SK-MEL-5 (cell line): ENCODE measurements at regions not wholly inside any gene's neighbourhood (a gene's known extent, or its start where the extent isn't known, plus 50 kb on each side); places are given as distances from the start of the nearest gene placed in this dataset.

Source experiments
- DNase-seq: peaks from one replicate; pipeline ENCODE4 v3.0.0-alpha.2; 2016; ENCODE audit warnings: low read depth, low spot score
- in situ Hi-C: cut with HindIII; loops from 2 replicates; pipeline ENCODE4 v1.10.0; 2016; ENCODE audit warnings: low sequenced_read_pairs, high pct_unique_total_duplicates, low pct_unique_long_range_greater_than_20kb

GRCh38 chr16:35741546-35741945 lies 2282.1 kb downstream of the TP53TG3F start:
- in situ Hi-C loops: no loop called here

DNA sequence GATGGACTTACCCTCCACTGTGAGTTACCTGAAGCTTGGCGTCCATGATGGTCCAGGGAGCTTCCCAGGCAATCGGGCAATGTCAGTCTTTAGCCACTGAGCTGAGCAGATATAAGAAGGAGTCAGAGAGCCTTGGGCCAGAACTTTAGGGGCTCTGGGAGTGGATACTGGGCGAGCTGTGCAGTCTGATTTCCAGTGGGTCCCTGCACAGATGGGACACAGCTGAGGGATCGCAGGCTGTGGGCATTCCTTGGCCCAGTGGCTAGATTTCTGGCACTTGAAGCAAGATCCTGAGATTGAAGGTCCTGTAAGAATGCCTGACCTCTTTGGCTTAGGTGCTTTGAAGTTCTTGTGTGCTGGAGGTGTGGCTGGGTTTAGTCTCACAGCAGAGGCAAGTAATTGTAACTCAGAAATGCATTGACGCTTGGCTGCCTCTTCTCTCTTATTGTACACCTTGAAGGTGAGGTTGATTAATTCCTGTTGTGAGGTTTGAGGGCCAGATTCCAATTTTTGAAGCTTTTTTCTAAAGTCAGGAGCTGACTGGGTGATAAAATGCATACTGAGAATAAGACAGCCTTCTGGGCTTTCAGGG lies 2283.8 kb downstream of the TP53TG3F start:
- in situ Hi-C loops: no loop called here
- DNase-seq: no peak

More at GRCh38 chr16:35741546-35741945, 2282.1 kb downstream of the TP53TG3F start:
- DNase-seq: no peak

- DNase-seq: no peak
- in situ Hi-C loops: no loop called here
Observed at GRCh38 chr16:35744084-35744483, 2284.7 kb downstream of the TP53TG3F start.

DNA sequence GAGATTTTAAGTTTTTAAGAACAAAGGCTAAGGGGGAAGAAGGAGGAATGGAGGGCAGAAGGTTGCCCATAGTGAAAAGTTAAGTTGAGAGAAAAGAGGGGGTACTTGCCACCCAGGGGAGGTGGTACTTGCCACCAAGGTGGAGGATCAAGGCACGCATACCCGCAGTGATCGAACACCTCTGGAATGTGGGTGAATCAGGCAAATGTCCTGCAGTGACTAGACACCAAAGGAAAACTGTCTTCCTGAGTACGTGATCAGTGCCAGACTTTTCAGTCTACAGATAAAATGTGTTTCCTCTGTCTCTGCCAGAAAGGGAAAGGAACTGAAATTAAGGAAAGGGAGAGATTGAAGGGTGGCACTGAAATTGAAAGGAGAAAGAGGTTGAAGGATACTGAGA lies 2285.3 kb downstream of the TP53TG3F start:
- in situ Hi-C loops: no loop called here
- no peak for DNase-seq

GRCh38 chr16:35745191-35745590 lies 2285.8 kb downstream of the TP53TG3F start:
- in situ Hi-C loops: no loop called here
- DNase-seq: no peak

- no peak for DNase-seq
- in situ Hi-C loops: no loop called here
Observed at GRCh38 chr16:35745821-35746248, 2286.4 kb downstream of the TP53TG3F start.

- no peak for DNase-seq
- in situ Hi-C loops: no loop called here
Observed at GRCh38 chr16:35746281-35746962, 2287.0 kb downstream of the TP53TG3F start.

GRCh38 chr16:35746963-35747657 lies 2287.7 kb downstream of the TP53TG3F start:
- no peak for DNase-seq
- in situ Hi-C loops: no loop called here

- DNase-seq: no peak
- in situ Hi-C loops: no loop called here
Observed at GRCh38 chr16:35747658-35748455, 2288.4 kb downstream of the TP53TG3F start.

DNA sequence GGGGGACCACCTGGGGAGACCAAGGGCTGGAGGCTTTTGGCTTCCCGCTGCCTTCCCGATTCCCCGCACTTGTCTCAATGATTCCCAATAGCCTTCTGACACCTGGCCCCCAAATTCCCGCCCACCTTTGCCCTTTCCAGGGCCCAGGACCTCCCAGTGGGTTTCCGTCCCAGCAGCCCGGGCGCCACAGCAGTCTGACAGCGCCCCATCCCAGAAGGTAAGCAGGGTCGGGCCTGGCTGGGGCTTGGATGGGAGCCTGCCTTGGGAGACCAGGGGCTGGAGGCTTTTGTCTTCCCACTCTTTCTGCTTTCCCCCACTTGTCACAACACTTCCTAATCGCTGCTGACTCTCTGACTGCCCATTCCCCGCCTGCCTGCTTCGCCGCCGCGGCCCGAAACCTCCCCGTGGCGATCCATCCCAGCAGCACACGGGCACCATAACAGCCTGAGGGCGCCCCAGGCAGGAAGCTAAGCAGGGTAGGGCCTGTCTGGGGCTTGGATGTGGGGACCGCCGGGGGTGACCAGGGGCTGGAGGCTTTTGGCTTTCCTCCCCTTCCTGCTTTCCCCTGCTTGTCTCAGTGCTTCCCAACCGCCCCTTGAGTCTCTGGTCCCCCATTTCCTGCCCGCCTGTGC lies 2289.3 kb downstream of the TP53TG3F start:
- in situ Hi-C loops: no loop called here
- DNase-seq: no peak

- no peak for DNase-seq
- in situ Hi-C loops: no loop called here
Observed at GRCh38 chr16:35749253-35750141, 2290.1 kb downstream of the TP53TG3F start.

DNA sequence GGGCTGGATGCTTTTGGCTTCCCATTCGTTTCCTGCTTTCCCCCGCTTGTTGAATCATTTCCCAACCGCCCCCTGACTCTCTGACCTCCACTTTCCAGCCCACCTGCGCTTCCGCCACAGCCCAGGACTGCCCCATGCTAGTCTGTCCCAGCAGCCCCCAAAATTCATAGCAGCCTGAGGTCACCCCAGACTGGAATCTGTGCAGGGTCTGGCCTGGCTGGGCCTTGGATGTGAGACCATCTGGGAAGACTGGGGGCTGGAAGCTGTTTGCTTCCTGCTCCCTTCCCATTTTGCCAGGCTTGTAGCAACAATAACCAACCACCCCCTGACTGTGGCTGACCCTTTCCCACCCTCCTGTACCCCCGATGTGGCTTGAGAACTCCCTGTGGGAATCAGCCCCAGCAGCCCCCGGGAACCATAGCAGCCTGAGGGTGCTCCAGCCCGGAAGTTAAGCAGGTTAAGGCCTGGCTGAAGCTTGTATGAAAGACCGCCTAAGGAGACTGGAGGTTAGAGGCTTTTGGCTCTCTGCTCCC lies 2290.8 kb downstream of the TP53TG3F start:
- in situ Hi-C loops: no loop called here
- DNase-seq: no peak

DNA sequence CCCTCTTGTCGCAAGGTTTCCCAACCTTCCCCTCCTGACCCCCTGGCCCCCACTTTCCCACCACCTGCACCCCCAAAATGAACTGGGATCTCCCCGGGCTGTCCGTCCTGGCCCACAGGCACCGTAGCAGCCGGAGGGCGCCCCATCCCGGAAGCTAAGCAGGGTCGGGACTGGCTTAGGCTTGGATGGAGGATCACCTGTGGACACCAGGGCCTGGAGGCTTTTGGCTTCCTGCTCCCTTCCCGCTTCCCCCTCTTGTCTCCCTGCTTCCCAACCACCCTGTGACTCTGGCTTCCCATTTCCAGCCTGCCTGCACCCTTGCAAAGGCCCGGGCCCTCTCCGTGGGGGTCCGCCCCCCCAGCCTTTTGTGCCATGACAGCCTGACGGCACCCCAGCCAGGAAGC lies 2291.3 kb downstream of the TP53TG3F start:
- in situ Hi-C loops: no loop called here
- no peak for DNase-seq

GRCh38 chr16:35751191-35751941 lies 2292.0 kb downstream of the TP53TG3F start:
- no peak for DNase-seq
- in situ Hi-C loops: no loop called here

GRCh38 chr16:35752012-35752772 lies 2292.8 kb downstream of the TP53TG3F start:
- in situ Hi-C loops: no loop called here

More at GRCh38 chr16:35752012-35752772, 2292.8 kb downstream of the TP53TG3F start:
- no peak for DNase-seq
